GM18868 (cell line): ENCODE measurements at regions not wholly inside any gene's neighbourhood (a gene's known extent, or its start where the extent isn't known, plus 50 kb on each side); places are given as distances from the start of the nearest gene placed in this dataset.

ENCODE experiments used
- ATAC-seq: cut with Tn5 transposase; IDR thresholded peaks from one replicate; pipeline ENCODE4 v1.9.1; 2021; ENCODE audit warnings: mild to moderate bottlenecking, moderate library complexity; ENCODE audit not compliant: unreplicated experiment

- no peak for ATAC-seq
Observed at GRCh38 chr3:89624494-89624893, 517.1 kb downstream of the EPHA3 start.

- ATAC-seq, result no peak
Observed at GRCh38 chr3:89625945-89626344, 518.5 kb downstream of the EPHA3 start.

- ATAC-seq, result no peak
Observed at GRCh38 chr3:89628856-89629670, 521.6 kb downstream of the EPHA3 start.

- no peak for ATAC-seq
Observed at GRCh38 chr3:89635137-89635536, 527.7 kb downstream of the EPHA3 start.

GRCh38 chr3:89644716-89645115 is 537.3 kb downstream of the EPHA3 start:
- no peak for ATAC-seq

- ATAC-seq, result no peak
Observed at GRCh38 chr3:89649431-89649830, 542.0 kb downstream of the EPHA3 start.

- no peak for ATAC-seq
Observed at GRCh38 chr3:89654031-89654430, 546.6 kb downstream of the EPHA3 start.

GRCh38 chr3:89656388-89656787 is 549.0 kb downstream of the EPHA3 start:
- ATAC-seq, result no peak

GRCh38 chr3:89679686-89680085 is 572.3 kb downstream of the EPHA3 start:
- ATAC-seq, result no peak

- ATAC-seq, result no peak
Observed at GRCh38 chr3:89682556-89682955, 575.1 kb downstream of the EPHA3 start.

- no peak for ATAC-seq
Observed at GRCh38 chr3:89685731-89686130, 578.3 kb downstream of the EPHA3 start.

GRCh38 chr3:89690646-89691045 is 583.2 kb downstream of the EPHA3 start:
- ATAC-seq, result no peak

GRCh38 chr3:89692601-89693000 is 585.2 kb downstream of the EPHA3 start:
- ATAC-seq, result no peak

GRCh38 chr3:89697321-89697916 is 590.0 kb downstream of the EPHA3 start:
- no peak for ATAC-seq

GRCh38 chr3:89698208-89698830 is 590.9 kb downstream of the EPHA3 start:
- no peak for ATAC-seq

- no peak for ATAC-seq
Observed at GRCh38 chr3:89699229-89699628, 591.8 kb downstream of the EPHA3 start.

GRCh38 chr3:89699771-89700170 is 592.4 kb downstream of the EPHA3 start:
- ATAC-seq, result no peak

GRCh38 chr3:89702404-89702803 is 595.0 kb downstream of the EPHA3 start:
- no peak for ATAC-seq

- no peak for ATAC-seq
Observed at GRCh38 chr3:89713196-89713595, 605.8 kb downstream of the EPHA3 start.

GRCh38 chr3:89714237-89714636 is 606.8 kb downstream of the EPHA3 start:
- ATAC-seq, result no peak

GRCh38 chr3:89740080-89740880 is 632.9 kb downstream of the EPHA3 start:
- ATAC-seq, result no peak

- no peak for ATAC-seq
Observed at GRCh38 chr3:89740881-89741177, 633.4 kb downstream of the EPHA3 start.
